NT2/D1 (cell line): ENCODE measurements at regions not wholly inside any gene's neighbourhood (a gene's known extent, or its start where the extent isn't known, plus 50 kb on each side); places are given as distances from the start of the nearest gene placed in this dataset.

ENCODE experiments used
- DNase-seq: peaks from one replicate; pipeline ENCODE4 v3.0.0-alpha.2; 2011; ENCODE audit warnings: low read depth, low spot score
- H3K27me3 ChIP-seq: 2 replicates; pipeline ENCODE4 v1.6.0; 2011; ENCODE audit warnings: mild to moderate bottlenecking; ENCODE audit not compliant: insufficient read length, insufficient read depth
- H3K36me3 ChIP-seq: 2 replicates; pipeline ENCODE4 v1.6.1; 2011; ENCODE audit warnings: mild to moderate bottlenecking, low read length, mixed read lengths; ENCODE audit not compliant: insufficient read depth, insufficient read length
- H3K4me1 ChIP-seq: 2 replicates; pipeline ENCODE4 v1.5.1; 2011; ENCODE audit not compliant: insufficient read depth, insufficient read length
- H3K4me3 ChIP-seq: 2 replicates; pipeline ENCODE4 v1.5.1; 2011; ENCODE audit warnings: low read depth; ENCODE audit not compliant: insufficient read length
- H3K9ac ChIP-seq: 2 replicates; pipeline ENCODE4 v1.6.0; 2011; ENCODE audit warnings: low read depth; ENCODE audit not compliant: insufficient read length
- H3K9me3 ChIP-seq: 2 replicates; pipeline ENCODE4 v1.5.1; 2011; ENCODE audit warnings: mild to moderate bottlenecking, low read length; ENCODE audit not compliant: insufficient read depth
- SUZ12 ChIP-seq: IDR thresholded peaks from 2 replicates; pipeline ENCODE4 v1.6.1; 2011; ENCODE audit not compliant: insufficient read length, insufficient read depth; ENCODE audit errors: extremely low read depth
- YY1 ChIP-seq: IDR thresholded peaks from 2 replicates; pipeline ENCODE4 v1.6.1; 2011; ENCODE audit not compliant: insufficient read length, insufficient read depth
- ZNF274 ChIP-seq: IDR thresholded peaks from 2 replicates; pipeline ENCODE4 v1.6.1; 2011; ENCODE audit warnings: mild to moderate bottlenecking, low read depth, low read length

- Histone ChIP-seq H3K9ac (no peak overlapping the region), H3K9me3 (no peaks in the 10 kb centered on the region), H3K36me3 (no peaks in the 10 kb centered on the region), H3K4me1 (peaks cover 8% of the 10 kb centered on the region), H3K27me3 (no peaks in the 10 kb centered on the region), H3K4me3 (no peak overlapping the region)
- DNase-seq = no peak
- TF ChIP-seq ZNF274 = no peak
- no peak for TF ChIP-seq YY1
- no peak for TF ChIP-seq SUZ12
Observed at GRCh38 chr10:130809761-130810515, 501.6 kb downstream of the TCERG1L start.

DNA sequence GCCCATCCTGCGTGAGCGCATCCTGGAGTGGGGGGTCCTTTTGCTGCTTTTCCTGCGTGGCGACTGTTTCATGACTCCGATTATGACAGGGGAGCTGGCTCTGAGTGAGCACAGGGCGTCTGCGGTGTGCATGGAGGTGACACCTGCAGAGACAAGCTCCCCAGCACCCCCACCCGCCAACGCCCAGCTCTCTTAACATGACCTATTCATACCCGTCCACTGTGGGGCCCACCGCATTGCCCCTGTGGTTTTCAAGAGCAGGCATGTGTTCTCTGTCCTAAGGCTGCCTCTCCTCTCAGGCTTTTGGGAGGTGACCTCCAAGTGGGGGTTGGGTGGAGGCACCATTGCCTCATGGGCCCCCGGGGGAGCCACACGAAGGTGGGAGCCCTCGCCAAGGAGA lies 500.7 kb downstream of the TCERG1L start:
- Histone ChIP-seq H3K36me3 (no peaks in the 10 kb centered on the region), H3K4me3 (no peak overlapping the region), H3K4me1 (peaks cover 8% of the 10 kb centered on the region), H3K9ac (no peak overlapping the region), H3K27me3 (no peaks in the 10 kb centered on the region), H3K9me3 (no peaks in the 10 kb centered on the region)
- TF ChIP-seq ZNF274 (no peak), SUZ12 (no peak), YY1 (no peak)
- no peak for DNase-seq

DNA sequence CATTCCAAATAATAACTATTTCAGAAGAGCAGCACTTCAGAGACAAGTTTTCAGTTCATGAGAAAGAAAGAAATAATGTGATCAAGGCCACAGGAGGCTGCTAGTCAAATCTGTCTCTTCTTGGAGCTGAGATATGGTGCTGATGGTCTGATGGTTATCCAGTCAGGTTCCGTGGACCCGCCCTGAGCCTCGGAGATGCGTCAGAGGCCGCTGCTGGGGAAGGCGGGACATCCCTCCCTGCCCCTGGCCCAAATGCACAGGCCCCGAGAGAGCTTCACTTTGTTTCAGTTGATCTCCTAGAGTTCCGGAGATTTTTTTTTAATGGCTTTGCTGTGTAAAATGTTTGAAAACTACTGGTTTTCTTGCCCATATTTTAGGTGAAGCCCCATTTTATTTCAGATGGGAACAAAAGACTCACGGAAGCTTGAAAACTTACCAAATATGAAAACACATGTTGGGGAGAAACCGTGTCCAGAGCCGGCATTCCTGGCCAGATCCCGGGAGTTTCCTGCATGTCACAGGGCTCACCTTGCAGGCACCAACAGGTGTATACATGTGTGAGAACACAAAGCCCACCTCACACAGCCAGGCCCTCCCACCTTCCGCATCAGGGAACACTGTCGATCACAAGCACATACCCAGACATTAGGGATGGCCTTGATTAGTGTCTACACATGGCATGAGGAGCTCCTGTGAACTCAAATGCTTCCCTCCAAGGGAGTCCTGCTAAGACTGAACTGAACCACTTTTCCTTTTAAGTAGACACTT lies 499.0 kb downstream of the TCERG1L start:
- no peak for TF ChIP-seq SUZ12
- TF ChIP-seq YY1 = no peak
- no peak for TF ChIP-seq ZNF274
- no peaks in the 10 kb centered on the region for H3K27me3 ChIP-seq
- DNase-seq = no peak
- H3K9me3 ChIP-seq = no peaks in the 10 kb centered on the region
- no peak overlapping the region for H3K9ac ChIP-seq
- H3K36me3 ChIP-seq = no peaks in the 10 kb centered on the region
- peaks cover 8% of the 10 kb centered on the region for H3K4me1 ChIP-seq
- H3K4me3 ChIP-seq = no peak overlapping the region

DNA sequence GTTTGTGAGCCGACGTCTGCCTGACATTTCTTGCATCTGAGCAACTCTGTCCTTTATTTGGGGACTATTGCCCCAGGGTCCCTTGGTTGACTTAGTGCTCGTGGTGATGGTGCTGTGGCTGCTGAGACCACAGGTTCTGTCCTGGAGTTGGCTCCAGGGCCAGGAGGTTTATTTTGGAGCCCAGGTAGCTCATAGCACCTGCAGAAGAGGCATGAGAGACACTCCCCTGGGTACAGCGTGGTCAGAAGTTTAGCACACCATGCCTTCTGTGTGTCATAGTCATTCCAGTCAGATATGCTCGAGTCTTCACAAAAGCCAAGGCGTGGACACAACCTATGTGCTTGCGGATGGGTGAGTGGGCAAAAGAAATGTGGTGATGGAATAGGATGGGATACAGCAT lies 496.9 kb downstream of the TCERG1L start:
- no peak for DNase-seq
- Histone ChIP-seq H3K27me3 (no peaks in the 10 kb centered on the region), H3K9ac (no peak overlapping the region), H3K4me1 (peaks cover 6% of the 10 kb centered on the region), H3K36me3 (no peaks in the 10 kb centered on the region), H3K9me3 (no peaks in the 10 kb centered on the region), H3K4me3 (no peak overlapping the region)
- no peak for TF ChIP-seq YY1

- Histone ChIP-seq H3K9ac (no peak overlapping the region), H3K4me1 (no peaks in the 10 kb centered on the region), H3K9me3 (no peaks in the 10 kb centered on the region), H3K27me3 (no peaks in the 10 kb centered on the region), H3K36me3 (no peaks in the 10 kb centered on the region), H3K4me3 (no peak overlapping the region)
- no peak for DNase-seq
- TF ChIP-seq YY1 (no peak), SUZ12 (no peak), ZNF274 (no peak)
Observed at GRCh38 chr10:130816116-130816901, 495.2 kb downstream of the TCERG1L start.

GRCh38 chr10:130817046-130817624 lies 494.4 kb downstream of the TCERG1L start:
- DNase-seq = no peak
- no peak overlapping the region for H3K9ac ChIP-seq
- no peaks in the 10 kb centered on the region for H3K27me3 ChIP-seq
- no peak for TF ChIP-seq SUZ12
- no peak for TF ChIP-seq YY1
- no peak for TF ChIP-seq ZNF274
- no peaks in the 10 kb centered on the region for H3K4me1 ChIP-seq
- no peaks in the 10 kb centered on the region for H3K9me3 ChIP-seq
- H3K36me3 ChIP-seq = no peaks in the 10 kb centered on the region
- H3K4me3 ChIP-seq = no peak overlapping the region

GRCh38 chr10:130817674-130818073 lies 493.8 kb downstream of the TCERG1L start:
- TF ChIP-seq ZNF274 = no peak
- TF ChIP-seq SUZ12 = no peak
- TF ChIP-seq YY1 = no peak
- no peaks in the 10 kb centered on the region for H3K9me3 ChIP-seq
- no peaks in the 10 kb centered on the region for H3K36me3 ChIP-seq
- no peak for DNase-seq
- no peaks in the 10 kb centered on the region for H3K4me1 ChIP-seq
- no peak overlapping the region for H3K4me3 ChIP-seq
- no peaks in the 10 kb centered on the region for H3K27me3 ChIP-seq
- H3K9ac ChIP-seq = no peak overlapping the region
